ENCODE measurements at regions not wholly inside any gene's neighbourhood (a gene's known extent, or its start where the extent isn't known, plus 50 kb on each side); places are given as distances from the start of the nearest gene placed in this dataset.
A peak's percentile ranks its signal among the peaks of the same experiment; 100 is the strongest.

- Mint-ChIP-seq H3K36me3 (ENCODE audit: insufficient read depth in 2 of 2) (no peaks in the 10 kb centered on the region), H3K4me1 (ENCODE audit: low read depth) (peaks cover 10% of the 10 kb centered on the region), H3K4me3 (no peak overlapping the region), H3K27ac (no peak overlapping the region), H3K9me3 (no peaks in the 10 kb centered on the region), H3K27me3 (ENCODE audit: low read depth) (peaks cover 84% of the 10 kb centered on the region)
- ATAC-seq (replicated peaks in 1 of 2) (peak; percentile 93), DNase-seq (peak; percentile 9 to 34)
Measured at GRCh38 chr20:37643400-37643799, 50.4 kb upstream of the CTNNBL1 start.

GRCh38 chr20:37642246-37642645, 51.6 kb upstream of the CTNNBL1 start:
- H3K27me3 Mint-ChIP-seq (ENCODE audit: low read depth), result peaks cover 73% of the 10 kb centered on the region
- H3K27ac Mint-ChIP-seq, result no peak overlapping the region
- no peaks in the 10 kb centered on the region for H3K36me3 Mint-ChIP-seq (ENCODE audit: insufficient read depth in 2 of 2)
- DNase-seq (no peak), ATAC-seq (replicated peaks in 1 of 2) (no peak)
- H3K4me1 Mint-ChIP-seq (ENCODE audit: low read depth), result peaks cover 10% of the 10 kb centered on the region
- no peaks in the 10 kb centered on the region for H3K9me3 Mint-ChIP-seq
- H3K4me3 Mint-ChIP-seq, result no peak overlapping the region

DNA sequence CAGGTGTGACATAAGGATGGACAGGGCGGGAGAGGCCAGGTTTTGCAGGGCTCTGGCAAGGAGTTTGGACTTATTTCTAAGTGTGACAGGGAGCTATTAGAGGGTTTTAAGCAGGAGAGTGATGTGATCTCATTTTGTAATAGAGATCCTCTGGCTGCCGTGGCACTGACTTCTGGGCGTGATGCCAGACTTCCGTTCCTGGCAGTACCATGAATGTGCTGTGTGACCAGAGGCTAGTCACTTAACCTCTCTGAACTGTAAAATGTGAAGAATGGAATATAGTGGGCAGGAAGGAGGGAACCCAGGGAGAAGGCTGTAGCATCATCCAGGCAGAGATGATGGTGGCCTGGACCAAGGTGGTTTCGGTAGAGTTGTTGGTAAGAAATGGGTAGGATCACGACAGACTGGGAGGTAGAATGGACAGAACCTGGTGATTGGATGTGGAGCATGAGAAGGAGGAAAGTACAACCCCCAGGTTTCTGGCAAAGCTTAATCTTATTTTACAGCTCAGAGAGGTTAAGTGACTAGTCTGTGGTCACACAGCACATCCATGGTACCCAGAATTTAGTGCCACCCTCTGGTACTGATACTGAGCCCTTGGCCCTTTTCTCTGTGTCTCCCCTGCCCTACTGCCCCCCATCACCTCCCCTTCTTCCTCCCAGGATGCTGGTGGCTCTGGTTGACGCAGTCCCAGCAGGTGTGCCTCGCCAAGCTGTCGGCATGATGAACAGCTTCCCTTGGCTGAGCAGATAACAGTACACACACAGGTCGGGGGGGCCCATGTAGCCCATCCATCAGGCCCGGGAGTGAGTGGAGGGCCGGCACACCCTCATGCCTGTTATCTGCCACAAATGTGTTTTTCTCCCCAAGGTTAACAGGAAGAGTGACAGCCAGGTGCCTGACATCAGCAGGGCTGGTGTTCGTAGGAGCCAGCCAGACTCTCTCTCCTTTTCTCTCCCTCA, 52.9 kb upstream of the CTNNBL1 start:
- H3K9me3 Mint-ChIP-seq, result peaks cover 0 to 2% of the 10 kb centered on the region in 2 donors
- H3K4me3 Mint-ChIP-seq, result no peak overlapping the region
- H3K36me3 Mint-ChIP-seq (ENCODE audit: insufficient read depth in 2 of 2), result no peaks in the 10 kb centered on the region
- no peak for ATAC-seq (replicated peaks in 1 of 2)
- H3K27ac Mint-ChIP-seq, result no peak overlapping the region
- H3K4me1 Mint-ChIP-seq (ENCODE audit: low read depth), result peaks cover 10% of the 10 kb centered on the region
- H3K27me3 Mint-ChIP-seq (ENCODE audit: low read depth), result peaks cover 66% of the 10 kb centered on the region
- no peak for DNase-seq

DNA sequence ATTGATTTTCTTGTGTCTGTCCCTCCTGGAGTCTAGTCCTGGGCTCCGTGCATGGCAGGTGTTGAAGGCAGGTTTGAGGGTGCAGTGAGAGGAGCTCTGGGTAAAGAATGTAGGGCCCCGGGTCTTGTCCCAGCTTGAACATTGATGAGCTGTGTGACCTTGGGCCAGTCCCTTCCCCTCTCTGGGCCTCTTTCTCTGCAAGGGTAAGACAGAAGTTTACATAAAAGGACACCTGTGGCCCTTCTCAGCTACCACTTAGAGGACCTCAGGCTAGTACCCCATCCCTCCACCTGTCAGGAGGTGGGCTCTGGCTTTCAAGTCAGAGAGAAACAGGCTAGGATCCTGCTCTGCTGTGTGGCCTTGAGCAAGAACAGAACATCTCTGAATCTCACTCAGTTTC, 55.3 kb upstream of the CTNNBL1 start:
- no peak overlapping the region for H3K4me3 Mint-ChIP-seq
- H3K27me3 Mint-ChIP-seq (ENCODE audit: low read depth), result peaks cover 55% of the 10 kb centered on the region
- no peak overlapping the region for H3K27ac Mint-ChIP-seq
- H3K9me3 Mint-ChIP-seq, result peaks cover 5 to 6% of the 10 kb centered on the region in 2 donors
- no peak for DNase-seq
- peaks cover 4% of the 10 kb centered on the region for H3K4me1 Mint-ChIP-seq (ENCODE audit: low read depth)
- ATAC-seq (replicated peaks in 1 of 2), result no peak
- peaks cover 1 to 5% of the 10 kb centered on the region in 2 donors for H3K36me3 Mint-ChIP-seq (ENCODE audit: insufficient read depth in 2 of 2)

GRCh38 chr20:37636977-37637376, 56.9 kb upstream of the CTNNBL1 start:
- Mint-ChIP-seq H3K36me3 (ENCODE audit: insufficient read depth in 2 of 2) (peaks cover 1 to 5% of the 10 kb centered on the region in 2 donors), H3K9me3 (peaks cover 5 to 6% of the 10 kb centered on the region in 2 donors), H3K27me3 (ENCODE audit: low read depth) (peaks cover 51% of the 10 kb centered on the region), H3K4me3 (no peak overlapping the region), H3K27ac (no peak overlapping the region), H3K4me1 (ENCODE audit: low read depth) (no peaks in the 10 kb centered on the region)
- DNase-seq (no peak), ATAC-seq (replicated peaks in 1 of 2) (no peak)

- Mint-ChIP-seq H3K4me3 (no peak overlapping the region), H3K9me3 (peaks cover 5 to 6% of the 10 kb centered on the region in 2 donors), H3K4me1 (ENCODE audit: low read depth) (no peaks in the 10 kb centered on the region), H3K27me3 (ENCODE audit: low read depth) (peaks cover 47% of the 10 kb centered on the region), H3K27ac (no peak overlapping the region), H3K36me3 (ENCODE audit: insufficient read depth in 2 of 2) (peaks cover 1 to 5% of the 10 kb centered on the region in 2 donors)
- ATAC-seq (replicated peaks in 1 of 2) (no peak), DNase-seq (no peak)
Measured at GRCh38 chr20:37636212-37636975, 57.4 kb upstream of the CTNNBL1 start.

DNA sequence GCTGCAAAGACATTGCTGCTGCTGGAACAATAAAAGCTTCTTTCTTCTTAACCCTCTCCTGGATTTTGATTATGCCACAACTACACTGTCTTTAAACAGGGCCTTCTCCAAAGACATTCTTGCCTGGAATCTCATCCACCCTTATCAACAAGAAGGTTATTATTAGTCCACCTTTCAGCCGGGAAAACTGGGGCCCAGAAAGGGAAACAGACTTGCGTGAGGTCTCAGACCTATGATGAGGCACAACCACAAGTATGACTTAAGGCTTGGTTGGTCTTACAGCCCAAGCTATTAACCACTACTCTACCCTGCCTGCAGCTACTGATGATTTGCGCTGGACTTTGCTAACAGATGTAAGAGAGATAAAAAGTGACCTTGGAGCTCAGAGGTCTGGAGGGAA, 62.8 kb upstream of the CTNNBL1 start:
- DNase-seq, result no peak
- ATAC-seq (replicated peaks in 1 of 2), result no peak
- peaks cover 64% of the 10 kb centered on the region for H3K27me3 Mint-ChIP-seq (ENCODE audit: low read depth)
- H3K36me3 Mint-ChIP-seq (ENCODE audit: insufficient read depth in 2 of 2), result peaks cover 1 to 5% of the 10 kb centered on the region in 2 donors
- no peak overlapping the region for H3K4me3 Mint-ChIP-seq
- no peaks in the 10 kb centered on the region for H3K4me1 Mint-ChIP-seq (ENCODE audit: low read depth)
- H3K9me3 Mint-ChIP-seq, result peaks cover 5% of the 10 kb centered on the region in 2 donors
- H3K27ac Mint-ChIP-seq, result no peak overlapping the region

DNA sequence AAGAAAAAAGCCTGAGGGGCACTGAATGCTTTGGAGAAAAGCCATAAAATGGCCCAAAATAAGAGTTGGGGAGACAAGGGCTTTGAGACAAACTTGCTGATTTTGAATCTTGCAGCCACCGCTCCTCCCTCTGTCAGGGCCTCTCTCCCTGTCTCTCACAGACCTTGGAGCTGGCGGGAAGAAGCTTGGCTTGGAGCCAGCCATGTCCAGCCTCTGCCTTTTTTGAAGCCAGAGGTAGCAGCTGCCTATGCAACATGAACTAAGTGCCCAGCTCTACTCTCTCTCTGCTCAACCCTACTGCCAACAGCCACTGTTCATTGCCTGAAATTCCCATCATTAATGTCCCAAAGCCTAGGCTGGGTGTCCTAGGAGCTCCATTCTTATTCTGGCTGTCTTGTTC, 63.7 kb upstream of the CTNNBL1 start:
- H3K4me3 Mint-ChIP-seq, result no peak overlapping the region
- H3K27me3 Mint-ChIP-seq (ENCODE audit: low read depth), result peaks cover 56% of the 10 kb centered on the region
- DNase-seq (no peak), ATAC-seq (replicated peaks in 1 of 2) (no peak)
- H3K27ac Mint-ChIP-seq, result no peak overlapping the region
- no peaks in the 10 kb centered on the region for H3K9me3 Mint-ChIP-seq
- no peaks in the 10 kb centered on the region for H3K4me1 Mint-ChIP-seq (ENCODE audit: low read depth)
- no peaks in the 10 kb centered on the region for H3K36me3 Mint-ChIP-seq (ENCODE audit: insufficient read depth in 2 of 2)

DNA sequence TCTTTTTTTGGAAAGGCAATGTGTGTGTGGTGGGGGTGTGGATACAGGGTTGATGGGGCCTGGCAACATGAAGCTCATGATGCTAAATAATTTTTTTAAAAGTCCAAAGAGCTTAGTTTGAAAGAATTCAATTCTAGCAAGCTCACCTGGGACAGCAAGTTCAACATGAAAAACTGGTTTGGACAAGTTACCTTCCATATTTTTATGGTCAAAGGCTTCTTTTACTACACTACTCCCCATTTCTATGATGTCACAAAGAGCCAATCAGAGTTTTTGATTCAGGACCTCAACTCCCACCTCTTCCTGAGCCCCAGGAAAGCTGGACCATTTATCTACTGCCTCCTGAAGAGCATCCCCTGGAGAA, 66.1 kb upstream of the CTNNBL1 start:
- Mint-ChIP-seq H3K27ac (no peak overlapping the region), H3K36me3 (ENCODE audit: insufficient read depth in 2 of 2) (no peaks in the 10 kb centered on the region), H3K4me3 (no peak overlapping the region), H3K4me1 (ENCODE audit: low read depth) (no peaks in the 10 kb centered on the region), H3K9me3 (no peaks in the 10 kb centered on the region), H3K27me3 (ENCODE audit: low read depth) (peaks cover 67% of the 10 kb centered on the region)
- DNase-seq (no peak), ATAC-seq (replicated peaks in 1 of 2) (no peak)

GRCh38 chr20:37627060-37627766, 66.6 kb upstream of the CTNNBL1 start:
- ATAC-seq (replicated peaks in 1 of 2), result no peak
- H3K27me3 Mint-ChIP-seq (ENCODE audit: low read depth), result peaks cover 65% of the 10 kb centered on the region

GRCh38 chr20:37624963-37625362, 68.9 kb upstream of the CTNNBL1 start:
- Mint-ChIP-seq H3K27me3 (ENCODE audit: low read depth) (peaks cover 68% of the 10 kb centered on the region), H3K9me3 (no peaks in the 10 kb centered on the region)
- no peak for ATAC-seq (replicated peaks in 1 of 2)

More at GRCh38 chr20:37627060-37627766, 66.6 kb upstream of the CTNNBL1 start:
- Mint-ChIP-seq H3K36me3 (ENCODE audit: insufficient read depth in 2 of 2) (no peaks in the 10 kb centered on the region), H3K9me3 (no peaks in the 10 kb centered on the region), H3K4me3 (no peak overlapping the region), H3K4me1 (ENCODE audit: low read depth) (no peaks in the 10 kb centered on the region), H3K27ac (no peak overlapping the region)
- peak; percentile 18 to 41 for DNase-seq

GRCh38 chr20:37622728-37623127, 71.1 kb upstream of the CTNNBL1 start:
- Mint-ChIP-seq H3K27ac (no peak overlapping the region), H3K27me3 (ENCODE audit: low read depth) (peaks cover 69% of the 10 kb centered on the region), H3K4me3 (no peak overlapping the region), H3K36me3 (ENCODE audit: insufficient read depth in 2 of 2) (no peaks in the 10 kb centered on the region), H3K4me1 (ENCODE audit: low read depth) (no peaks in the 10 kb centered on the region), H3K9me3 (no peaks in the 10 kb centered on the region)
- DNase-seq, result no peak
- ATAC-seq (replicated peaks in 1 of 2), result no peak

More at GRCh38 chr20:37624963-37625362, 68.9 kb upstream of the CTNNBL1 start:
- DNase-seq, result no peak
- Mint-ChIP-seq H3K36me3 (ENCODE audit: insufficient read depth in 2 of 2) (no peaks in the 10 kb centered on the region), H3K27ac (no peak overlapping the region), H3K4me1 (ENCODE audit: low read depth) (no peaks in the 10 kb centered on the region), H3K4me3 (no peak overlapping the region)

- H3K27ac Mint-ChIP-seq, result no peak overlapping the region
- peaks cover 59% of the 10 kb centered on the region for H3K27me3 Mint-ChIP-seq (ENCODE audit: low read depth)
- no peaks in the 10 kb centered on the region for H3K36me3 Mint-ChIP-seq (ENCODE audit: insufficient read depth in 2 of 2)
- no peak for DNase-seq
- H3K4me1 Mint-ChIP-seq (ENCODE audit: low read depth), result peaks cover 5% of the 10 kb centered on the region
- H3K4me3 Mint-ChIP-seq, result no peak overlapping the region
- ATAC-seq (replicated peaks in 1 of 2), result no peak
- H3K9me3 Mint-ChIP-seq, result no peaks in the 10 kb centered on the region
Measured at GRCh38 chr20:37619496-37619895, 74.3 kb upstream of the CTNNBL1 start.
